ENCODE measurements at regions not wholly inside any gene's neighbourhood (a gene's known extent, or its start where the extent isn't known, plus 50 kb on each side); places are given as distances from the start of the nearest gene placed in this dataset.

GRCh38 chr17:6215071-6216035, 145.2 kb downstream of the WSCD1 start:
- DNase-seq (ENCODE audit: low read depth, low spot score) = no peak

DNA sequence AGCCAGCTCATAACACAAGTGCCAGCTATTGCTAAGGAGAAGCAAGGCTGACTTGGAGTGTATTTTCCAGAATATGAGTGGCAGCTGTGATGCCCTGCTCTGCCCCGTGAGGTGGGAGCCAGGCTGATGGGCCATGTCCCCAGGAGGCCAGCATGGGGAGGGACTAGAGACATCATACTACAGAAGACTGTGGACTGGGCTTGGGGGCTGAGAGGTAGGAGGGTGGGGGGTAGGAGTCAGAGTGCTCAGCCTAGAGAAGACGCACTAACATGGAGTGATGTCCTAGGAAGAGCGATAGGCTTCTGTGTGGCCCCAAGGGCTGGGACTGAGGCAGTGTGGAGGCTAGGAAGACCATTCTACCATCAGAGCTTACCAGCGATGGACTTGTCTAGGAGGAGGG, 143.7 kb downstream of the WSCD1 start:
- DNase-seq (ENCODE audit: low read depth, low spot score) = no peak

- no peak for DNase-seq (ENCODE audit: low read depth, low spot score)
Observed at GRCh38 chr17:6212766-6213165, 142.6 kb downstream of the WSCD1 start.

GRCh38 chr17:6209829-6210228, 139.7 kb downstream of the WSCD1 start:
- no peak for DNase-seq (ENCODE audit: low read depth, low spot score)

DNA sequence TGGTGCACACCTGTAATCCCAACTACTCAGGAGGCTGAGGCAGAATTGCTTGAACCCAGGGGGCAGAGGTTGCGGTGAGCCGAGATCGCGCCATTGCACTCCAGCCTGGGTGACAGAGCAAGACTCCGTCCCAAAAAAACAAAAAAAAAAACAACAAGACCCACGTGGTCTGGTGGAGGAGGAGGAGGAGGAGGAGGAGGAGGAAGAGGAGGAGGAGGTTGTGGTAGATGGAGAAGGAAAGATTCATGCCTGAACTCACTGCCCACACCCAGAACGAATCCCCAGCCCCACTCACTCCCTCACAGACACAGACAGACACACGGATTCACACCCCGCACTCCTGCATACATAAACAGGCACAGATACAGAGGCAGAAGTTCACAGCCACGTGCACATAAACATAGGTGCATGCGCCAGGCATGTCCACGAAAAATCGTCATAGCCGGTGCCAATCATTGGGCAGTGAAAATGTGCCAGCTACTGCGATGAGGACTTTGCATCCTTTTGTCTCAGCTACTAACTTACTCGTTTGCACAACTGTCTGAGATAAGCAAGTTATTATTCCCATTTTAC, 138.5 kb downstream of the WSCD1 start:
- no peak for DNase-seq (ENCODE audit: low read depth, low spot score)

- DNase-seq (ENCODE audit: low read depth, low spot score) = no peak
Observed at GRCh38 chr17:6205525-6205924, 135.3 kb downstream of the WSCD1 start.

DNA sequence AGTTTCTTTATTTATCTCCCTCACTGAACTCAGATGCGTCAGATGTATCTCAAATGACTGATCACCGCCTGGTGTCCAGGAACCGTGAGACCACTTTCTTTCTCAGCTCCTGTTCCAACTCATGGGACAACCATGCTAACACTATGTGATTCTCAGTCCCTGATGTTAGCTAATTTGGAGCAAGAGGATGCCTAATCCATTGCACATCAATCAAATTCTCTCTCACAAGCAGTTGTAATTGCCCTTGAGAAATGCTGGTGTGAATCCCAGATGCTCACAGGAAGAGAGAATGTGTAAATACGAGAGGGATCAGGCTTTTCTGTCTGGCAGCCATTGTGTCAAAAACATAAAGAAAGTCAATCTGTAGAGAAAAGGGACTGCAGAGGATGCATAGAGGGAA, 134.9 kb downstream of the WSCD1 start:
- DNase-seq (ENCODE audit: low read depth, low spot score) = no peak

GRCh38 chr17:6204203-6204722, 134.1 kb downstream of the WSCD1 start:
- no peak for DNase-seq (ENCODE audit: low read depth, low spot score)

GRCh38 chr17:6196355-6196754, 126.2 kb downstream of the WSCD1 start:
- DNase-seq (ENCODE audit: low read depth, low spot score) = no peak

DNA sequence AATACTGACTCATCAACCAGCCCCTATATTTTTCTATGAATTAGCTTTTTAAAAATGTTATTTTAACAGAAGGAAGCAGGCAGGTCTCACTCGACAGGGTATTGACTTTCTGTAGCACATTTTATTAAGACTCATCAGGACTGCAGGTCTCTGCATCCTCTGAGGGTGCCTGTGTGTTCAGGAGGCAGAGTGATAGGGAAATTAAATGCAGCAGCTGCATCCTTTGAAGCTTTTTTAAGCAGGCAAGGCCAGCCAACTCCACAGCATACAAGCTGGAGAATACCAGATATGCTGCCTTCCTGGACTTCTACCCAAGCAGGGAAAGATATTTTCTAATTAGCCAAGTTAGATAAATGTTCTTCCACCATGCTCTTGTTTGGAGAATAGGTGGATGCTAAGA, 124.9 kb downstream of the WSCD1 start:
- DNase-seq (ENCODE audit: low read depth, low spot score) = no peak

DNA sequence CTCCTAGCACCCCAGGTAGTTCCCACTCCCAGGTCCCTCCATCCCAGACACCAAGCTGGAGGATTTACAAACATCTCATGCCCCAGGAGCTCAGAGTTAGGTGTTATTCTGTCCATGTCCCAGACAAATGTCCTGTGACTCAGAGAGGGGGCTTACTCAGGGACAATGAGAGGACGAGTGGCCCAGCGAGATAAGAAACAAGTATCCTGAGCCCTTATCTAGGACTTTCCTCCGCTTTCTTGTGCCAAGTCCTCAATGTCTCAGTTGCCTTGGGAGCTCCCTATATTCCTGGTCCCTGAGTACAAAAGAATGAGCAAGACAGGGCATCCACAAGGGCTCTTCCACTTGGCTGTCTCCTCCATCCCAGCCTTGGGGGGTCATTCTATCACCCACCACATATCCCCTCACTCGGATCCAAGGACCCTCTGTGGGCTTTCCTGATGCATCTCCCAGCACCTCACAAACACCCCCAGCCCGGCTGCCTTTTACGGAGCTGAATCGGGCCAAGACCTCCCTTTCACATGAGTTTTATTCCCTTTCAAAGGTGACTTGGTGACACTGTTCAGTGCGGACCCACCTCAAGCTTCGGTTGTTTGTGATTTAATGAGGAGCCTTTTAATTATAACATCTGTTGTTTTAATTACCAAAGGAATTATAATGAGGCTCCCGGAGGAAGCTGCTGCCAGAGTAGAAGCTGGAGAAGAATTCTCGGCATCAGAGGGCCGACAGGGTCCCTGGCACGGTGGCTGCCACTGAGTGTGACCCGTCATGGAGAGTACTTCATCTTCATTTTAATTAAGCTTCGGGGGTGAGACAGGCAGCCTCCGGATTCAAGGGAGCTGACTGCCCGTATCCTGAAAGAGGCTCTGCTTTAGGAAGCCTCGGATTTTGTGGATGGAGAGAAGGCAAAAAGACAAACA, 121.5 kb downstream of the WSCD1 start:
- no peak for DNase-seq (ENCODE audit: low read depth, low spot score)

- DNase-seq (ENCODE audit: low read depth, low spot score) = peak; percentile 86
Observed at GRCh38 chr17:6187836-6188235, 117.7 kb downstream of the WSCD1 start.

GRCh38 chr17:6186998-6187397, 116.8 kb downstream of the WSCD1 start:
- no peak for DNase-seq (ENCODE audit: low read depth, low spot score)

GRCh38 chr17:6184508-6184907, 114.3 kb downstream of the WSCD1 start:
- DNase-seq (ENCODE audit: low read depth, low spot score) = no peak

DNA sequence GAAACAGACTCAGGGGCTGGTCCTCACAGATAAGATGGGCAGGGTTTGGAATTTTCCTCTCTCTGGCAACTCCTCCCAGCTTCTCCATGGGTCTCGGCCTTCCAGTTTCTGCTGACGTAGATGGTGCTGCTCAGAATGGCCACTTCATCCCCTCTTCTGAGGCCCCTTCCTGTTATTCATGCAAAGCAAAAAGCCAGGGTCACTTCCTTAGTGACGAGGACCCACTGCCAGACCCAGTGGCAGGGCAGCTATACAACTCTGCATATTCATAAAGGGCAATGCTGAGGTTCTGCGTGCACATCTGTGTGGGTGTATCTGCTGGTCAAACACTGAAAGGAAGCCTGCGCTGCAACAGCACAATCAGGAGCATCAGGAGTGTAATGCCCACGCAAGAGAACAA, 108.8 kb downstream of the WSCD1 start:
- DNase-seq (ENCODE audit: low read depth, low spot score) = no peak

DNA sequence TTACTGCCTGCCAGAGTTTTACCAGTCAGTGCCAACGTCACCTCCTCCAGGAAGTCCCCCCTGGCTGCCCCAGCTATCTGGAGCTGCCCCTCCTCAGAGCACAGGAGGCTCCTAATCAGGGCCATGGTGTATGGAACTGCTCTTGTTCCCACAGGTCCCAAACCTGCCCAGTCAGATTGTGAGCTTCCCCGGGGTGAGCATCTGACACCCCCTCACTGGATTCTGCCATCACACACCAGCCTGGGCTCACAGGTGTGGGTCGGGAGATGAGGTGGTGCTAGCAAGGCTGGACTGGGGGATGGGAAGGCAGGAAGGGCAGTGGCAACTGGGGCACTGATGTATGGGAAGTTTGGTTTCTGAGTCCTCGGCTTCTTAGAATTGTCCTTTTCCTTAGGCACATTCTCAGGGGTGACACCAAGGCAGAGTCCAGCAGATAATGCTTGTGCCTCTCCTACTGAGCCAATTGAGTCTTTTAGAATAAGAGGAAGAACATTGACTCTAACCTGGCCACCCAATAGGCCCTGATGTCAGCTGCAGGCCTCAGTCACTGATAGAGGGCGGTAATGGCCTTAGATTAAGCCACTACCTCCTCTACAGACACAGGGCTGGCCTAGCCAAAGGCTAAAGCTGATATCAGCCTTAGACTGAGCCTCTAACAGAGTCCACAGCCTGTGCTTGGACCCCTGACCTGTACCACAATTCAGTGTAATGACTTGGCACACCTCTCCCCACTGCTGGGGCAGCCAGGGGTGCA, 107.9 kb downstream of the WSCD1 start:
- no peak for DNase-seq (ENCODE audit: low read depth, low spot score)
